ENCODE measurements at regions not wholly inside any gene's neighbourhood (a gene's known extent, or its start where the extent isn't known, plus 50 kb on each side); places are given as distances from the start of the nearest gene placed in this dataset.
"Not testable (repeated sequence)": the region's sequence is repeated elsewhere in the genome, so short reads cannot be mapped to it uniquely, and the experiment has no call there.

- no peak for DNase-seq
Measured at GRCh38 chr3:147152476-147152875, 253.9 kb downstream of the ZIC4 start.

GRCh38 chr3:147141516-147142288, 264.6 kb downstream of the ZIC4 start:
- DNase-seq: no peak

- no peak for DNase-seq
Measured at GRCh38 chr3:147139341-147139740, 267.0 kb downstream of the ZIC4 start.

- DNase-seq: no peak
Measured at GRCh38 chr3:147132168-147132567, 274.2 kb downstream of the ZIC4 start.

- no peak for DNase-seq
Measured at GRCh38 chr3:147130461-147130860, 275.9 kb downstream of the ZIC4 start.

GRCh38 chr3:147129665-147130064, 276.7 kb downstream of the ZIC4 start:
- no peak for DNase-seq

- no peak for DNase-seq
Measured at GRCh38 chr3:147122350-147122749, 284.0 kb downstream of the ZIC4 start.

GRCh38 chr3:147119989-147120388, 286.4 kb downstream of the ZIC4 start:
- DNase-seq: peak; percentile 54

- no peak for DNase-seq
Measured at GRCh38 chr3:147119346-147119745, 287.0 kb downstream of the ZIC4 start.

GRCh38 chr3:147118611-147119010, 287.7 kb downstream of the ZIC4 start:
- DNase-seq: no peak

GRCh38 chr3:147117631-147118030, 288.7 kb downstream of the ZIC4 start:
- no peak for DNase-seq

GRCh38 chr3:147113293-147114044, 292.9 kb downstream of the ZIC4 start:
- no peak for DNase-seq

GRCh38 chr3:147099076-147099475, 307.3 kb downstream of the ZIC4 start:
- DNase-seq: no peak

- DNase-seq: no peak
Measured at GRCh38 chr3:147090461-147090860, 315.9 kb downstream of the ZIC4 start.

- DNase-seq: no peak
Measured at GRCh38 chr3:147089286-147089685, 317.1 kb downstream of the ZIC4 start.

GRCh38 chr3:147059500-147059899, 346.8 kb downstream of the ZIC4 start:
- DNase-seq: not testable (repeated sequence)

GRCh38 chr3:147049821-147050220, 356.5 kb downstream of the ZIC4 start:
- no peak for DNase-seq

GRCh38 chr3:147049305-147049704, 357.0 kb downstream of the ZIC4 start:
- no peak for DNase-seq

- DNase-seq: no peak
Measured at GRCh38 chr3:147046916-147047315, 359.4 kb downstream of the ZIC4 start.

GRCh38 chr3:147038481-147038880, 367.9 kb downstream of the ZIC4 start:
- DNase-seq: no peak

- no peak for DNase-seq
Measured at GRCh38 chr3:147034359-147034758, 372.0 kb downstream of the ZIC4 start.

- no peak for DNase-seq
Measured at GRCh38 chr3:147030274-147030673, 376.1 kb downstream of the ZIC4 start.

- no peak for DNase-seq
Measured at GRCh38 chr3:147015334-147015733, 391.0 kb downstream of the ZIC4 start.

GRCh38 chr3:147008886-147009285, 397.5 kb downstream of the ZIC4 start:
- no peak for DNase-seq
